CD14-positive monocyte (primary cell): ENCODE measurements at regions not wholly inside any gene's neighbourhood (a gene's known extent, or its start where the extent isn't known, plus 50 kb on each side); places are given as distances from the start of the nearest gene placed in this dataset.

Experiments
- DNase-seq, 3 donors: peaks; one replicate each; pipeline ENCODE4 v3.0.0-alpha.2; 2011 to 2022
- H2AFZ ChIP-seq: 2 replicates; pipeline ENCODE4 v1.6.0; 2012; ENCODE audit warnings: mild to moderate bottlenecking, low read depth, low read length, inconsistent platforms; ENCODE audit not compliant: insufficient read depth, poor library complexity, severe bottlenecking
- H3K27ac ChIP-seq, 2 donors: 1 replicate in 1 of 2; 2 replicates in 1 of 2; pipeline ENCODE4 v1.5.1; 2012 to 2013; ENCODE audit warnings: low read length in 2 of 2, control low read depth in 1 of 2, inconsistent platforms in 1 of 2, low read depth in 1 of 2, mild to moderate bottlenecking in 1 of 2
- H3K27me3 ChIP-seq, 2 donors: one replicate each; pipeline versions ENCODE4 v1.6.0 to v1.6.1; 2011 to 2013; ENCODE audit warnings: low read length in 2 of 2; ENCODE audit not compliant: control insufficient read depth in 2 of 2, insufficient read depth in 2 of 2
- H3K36me3 ChIP-seq, 2 donors: replicated peaks in 1 of 2; 1 replicate in 1 of 2; 2 replicates in 1 of 2; pipeline versions ENCODE4 v1.5.1 to v1.6.1; 2012 to 2013; ENCODE audit warnings: low read length in 2 of 2, control low read depth in 1 of 2, inconsistent platforms in 1 of 2, mild to moderate bottlenecking in 1 of 2; ENCODE audit not compliant: insufficient read depth in 2 of 2, control insufficient read depth in 1 of 2
- H3K4me1 ChIP-seq, 2 donors: 1 replicate in 1 of 2; 2 replicates in 1 of 2; pipeline versions ENCODE4 v1.5.1 to v1.6.1; 2012 to 2013; ENCODE audit warnings: low read length in 2 of 2, control low read depth in 1 of 2, inconsistent platforms in 1 of 2, mild to moderate bottlenecking in 1 of 2, moderate library complexity in 1 of 2; ENCODE audit not compliant: insufficient read depth in 2 of 2, control insufficient read depth in 1 of 2
- H3K4me2 ChIP-seq: replicated peaks from 2 replicates; pipeline ENCODE3; 2012; ENCODE audit warnings: low read length, moderate library complexity, mild to moderate bottlenecking; ENCODE audit not compliant: poor library complexity, severe bottlenecking; ENCODE audit errors: extremely low read depth
- H3K4me3 ChIP-seq, 3 experiments: fragments of 200-600 bp in 1 of 3; sonication (generic) in 1 of 3; replicated peaks in 1 of 3; 1 replicate in 2 of 3; 2 replicates in 1 of 3; pipeline ENCODE4 v1.5.1; 2011 to 2013; ENCODE audit warnings: low read length in 3 of 3, mild to moderate bottlenecking in 3 of 3, control low read depth in 2 of 3, low read depth in 2 of 3, inconsistent platforms in 1 of 3, moderate library complexity in 1 of 3
- H3K79me2 ChIP-seq: 2 replicates; pipeline ENCODE4 v1.6.0; 2012; ENCODE audit warnings: mild to moderate bottlenecking, control low read depth, inconsistent platforms, low read length, moderate library complexity; ENCODE audit not compliant: insufficient read depth
- H3K9ac ChIP-seq: 2 replicates; pipeline ENCODE4 v1.6.0; 2017; ENCODE audit warnings: low read length, mild to moderate bottlenecking; ENCODE audit not compliant: insufficient read depth, poor library complexity, severe bottlenecking
- H3K9me3 ChIP-seq, 2 donors: replicated peaks in 1 of 2; 1 replicate in 1 of 2; 2 replicates in 1 of 2; pipeline versions ENCODE4 v1.5.1 to v1.6.1; 2012 to 2013; ENCODE audit warnings: low read length in 2 of 2, control low read depth in 1 of 2; ENCODE audit not compliant: control insufficient read depth in 1 of 2, insufficient read depth in 1 of 2
- H4K20me1 ChIP-seq: 2 replicates; pipeline ENCODE4 v1.6.0; 2012; ENCODE audit warnings: mild to moderate bottlenecking, low read length, control low read depth, moderate library complexity; ENCODE audit not compliant: insufficient read depth
- H3K27ac Mint-ChIP-seq, 7 donors: one replicate each; pipeline ENCODE4 v1.8.0; 2020; ENCODE audit warnings: mild to moderate bottlenecking in 7 of 7, mixed read lengths in 7 of 7, moderate library complexity in 6 of 7, inconsistent platforms in 2 of 7
- H3K27me3 Mint-ChIP-seq, 3 donors: one replicate each; pipeline ENCODE4 v1.8.0; 2021 to 2022; ENCODE audit warnings: low read depth in 3 of 3, mild to moderate bottlenecking in 3 of 3, mixed read lengths in 3 of 3, moderate library complexity in 3 of 3, inconsistent platforms in 1 of 3
- H3K36me3 Mint-ChIP-seq, 2 donors: one replicate each; pipeline ENCODE4 v1.8.0; 2020; ENCODE audit warnings: mixed read lengths in 2 of 2, inconsistent platforms in 1 of 2, mild to moderate bottlenecking in 1 of 2
- H3K4me1 Mint-ChIP-seq: one replicate; pipeline ENCODE4 v1.8.0; 2020; ENCODE audit warnings: mild to moderate bottlenecking, mixed read lengths
- H3K4me3 Mint-ChIP-seq, 2 donors: one replicate each; pipeline ENCODE4 v1.8.0; 2020; ENCODE audit warnings: mild to moderate bottlenecking in 2 of 2, mixed read lengths in 2 of 2, moderate library complexity in 1 of 2
- H3K9me3 Mint-ChIP-seq, 7 donors: one replicate each; pipeline ENCODE4 v1.8.0; 2020 to 2022; ENCODE audit warnings: mixed read lengths in 7 of 7, mild to moderate bottlenecking in 6 of 7, moderate library complexity in 6 of 7, inconsistent platforms in 2 of 7
- CTCF ChIP-seq: fragments of 200-600 bp; IDR thresholded peaks from one replicate; pipeline ENCODE4 v1.8.0; 2022; ENCODE audit warnings: antibody characterized with exemption, mild to moderate bottlenecking
- WGBS: methylation state at CpG from one replicate; pipeline ENCODE4 v1.1.5; 2013; ENCODE audit warnings: missing lambda C conversion rate; ENCODE audit not compliant: insufficient coverage; 5-methylcytosine and 5-hydroxymethylcytosine counted together
- intact Hi-C, 2 donors: fragments of 100-400 bp; cut with micrococcal nuclease; formaldehyde crosslinking; loops; one replicate each; pipeline versions ENCODE4 v1.15.0 to v1.15.1; 2023

GRCh38 chr16:76985392-76986045 is 205.5 kb upstream of the MON1B start:
- H3K79me2 ChIP-seq, result no peaks in the 10 kb centered on the region
- no peak overlapping the region for H2AFZ ChIP-seq
- no peaks in the 10 kb centered on the region for H3K36me3 ChIP-seq
- no peaks in the 10 kb centered on the region for H3K4me1 ChIP-seq
- no peak for DNase-seq
- H3K27ac ChIP-seq, result no peak overlapping the region
- H3K9me3 Mint-ChIP-seq, result peaks cover 0 to 7% (median 0%) of the 10 kb centered on the region in 7 donors
- H3K4me3 Mint-ChIP-seq, result no peak overlapping the region
- no peak overlapping the region for H3K27ac Mint-ChIP-seq
- intact Hi-C loops, result no loop called here
- WGBS, result 80% methylated on average over 1 of the region's 4 CpGs
- H3K27me3 ChIP-seq, result no peaks in the 10 kb centered on the region
- H3K4me2 ChIP-seq, result no peak overlapping the region
- no peak overlapping the region for H3K9ac ChIP-seq
- peaks cover 0 to 1% (median 0%) of the 10 kb centered on the region in 3 donors for H3K27me3 Mint-ChIP-seq
- no peak for TF ChIP-seq CTCF
- H3K9me3 ChIP-seq, result peaks cover 0 to 6% of the 10 kb centered on the region in 2 donors
- no peak overlapping the region for H3K4me3 ChIP-seq
- H3K36me3 Mint-ChIP-seq, result no peaks in the 10 kb centered on the region
- no peaks in the 10 kb centered on the region for H4K20me1 ChIP-seq
- H3K4me1 Mint-ChIP-seq, result no peaks in the 10 kb centered on the region

- no CpG with 5 or more reads among the region's 2 CpGs for WGBS
- Mint-ChIP-seq H3K4me1 (no peaks in the 10 kb centered on the region), H3K9me3 (peaks cover 0 to 6% (median 2%) of the 10 kb centered on the region in 7 donors), H3K4me3 (no peak overlapping the region), H3K36me3 (no peaks in the 10 kb centered on the region), H3K27me3 (no peaks in the 10 kb centered on the region), H3K27ac (no peak overlapping the region)
- Histone ChIP-seq H3K79me2 (no peaks in the 10 kb centered on the region), H3K27me3 (no peaks in the 10 kb centered on the region), H3K4me2 (no peak overlapping the region), H3K36me3 (no peaks in the 10 kb centered on the region), H4K20me1 (no peaks in the 10 kb centered on the region), H3K27ac (no peak overlapping the region), H3K4me3 (no peak overlapping the region), H3K9me3 (peaks cover 0 to 6% of the 10 kb centered on the region in 2 donors), H3K4me1 (no peaks in the 10 kb centered on the region), H2AFZ (no peak overlapping the region), H3K9ac (no peak overlapping the region)
- intact Hi-C loops, result no loop called here
- TF ChIP-seq CTCF, result no peak
- no peak for DNase-seq
Measured at GRCh38 chr16:76988526-76988925, 202.5 kb upstream of the MON1B start.
